GM12865 (cell line): ENCODE measurements at regions not wholly inside any gene's neighbourhood (a gene's known extent, or its start where the extent isn't known, plus 50 kb on each side); places are given as distances from the start of the nearest gene placed in this dataset.
A peak's percentile ranks its signal among the peaks of the same experiment; 100 is the strongest.

Source experiments
- DNase-seq: peaks from one replicate; pipeline ENCODE4 v3.0.0; 2010; ENCODE audit warnings: low read depth
- H3K4me3 ChIP-seq: 2 replicates; pipeline ENCODE4 v1.5.1; 2011; ENCODE audit warnings: mild to moderate bottlenecking, low read depth, low read length, control low read depth
- CTCF ChIP-seq: IDR thresholded peaks from 2 replicates; pipeline ENCODE4 v1.5.1; 2011; ENCODE audit warnings: low read length, control low read depth, low read depth, inconsistent platforms; ENCODE audit not compliant: insufficient read depth; ENCODE audit errors: missing control alignments

DNA sequence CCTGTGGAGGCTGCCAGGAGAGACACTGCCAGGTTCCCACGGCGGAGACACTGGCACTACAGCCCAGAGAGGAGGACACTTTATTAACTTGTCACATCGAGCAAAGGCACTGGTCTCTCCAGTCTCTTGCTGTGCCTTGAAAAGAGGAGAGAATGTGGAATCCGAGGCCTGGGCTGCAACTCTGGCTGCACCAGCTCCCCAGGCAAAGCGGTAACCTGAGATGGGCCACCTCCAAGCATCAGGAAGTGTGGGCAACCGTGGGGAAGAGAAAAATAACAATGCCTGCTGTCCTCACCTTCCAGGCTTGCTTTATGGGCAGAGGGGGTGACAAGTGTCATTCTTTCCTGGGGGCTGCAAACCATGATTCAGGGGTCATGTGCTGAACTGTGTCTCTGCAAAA is 91.6 kb upstream of the RGMA start:
- no peak for TF ChIP-seq CTCF
- H3K4me3 ChIP-seq = no peak overlapping the region
- DNase-seq = no peak

GRCh38 chr15:93180128-93180527 is 91.1 kb upstream of the RGMA start:
- H3K4me3 ChIP-seq = no peak overlapping the region
- no peak for DNase-seq
- TF ChIP-seq CTCF = no peak

DNA sequence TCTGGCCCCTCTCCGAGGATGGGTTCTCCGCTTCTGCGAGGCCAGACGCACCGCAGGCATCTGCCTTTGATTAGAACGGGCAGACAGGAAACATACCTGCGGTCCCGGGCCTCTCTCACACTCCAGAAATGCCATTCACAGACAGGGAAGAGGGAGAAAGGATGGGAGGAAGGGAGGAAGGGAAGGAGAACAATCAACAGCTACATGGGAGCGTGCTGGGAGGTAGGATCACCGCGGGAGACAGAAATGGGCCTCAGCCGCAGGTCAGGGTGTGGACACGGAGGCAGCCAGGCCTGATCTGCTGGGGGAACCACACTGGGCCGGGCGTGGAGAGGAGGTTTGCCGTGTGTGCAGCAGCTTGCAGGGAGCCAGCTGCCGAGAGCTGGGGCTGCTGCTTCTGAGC is 90.7 kb upstream of the RGMA start:
- no peak overlapping the region for H3K4me3 ChIP-seq
- TF ChIP-seq CTCF = no peak
- no peak for DNase-seq

DNA sequence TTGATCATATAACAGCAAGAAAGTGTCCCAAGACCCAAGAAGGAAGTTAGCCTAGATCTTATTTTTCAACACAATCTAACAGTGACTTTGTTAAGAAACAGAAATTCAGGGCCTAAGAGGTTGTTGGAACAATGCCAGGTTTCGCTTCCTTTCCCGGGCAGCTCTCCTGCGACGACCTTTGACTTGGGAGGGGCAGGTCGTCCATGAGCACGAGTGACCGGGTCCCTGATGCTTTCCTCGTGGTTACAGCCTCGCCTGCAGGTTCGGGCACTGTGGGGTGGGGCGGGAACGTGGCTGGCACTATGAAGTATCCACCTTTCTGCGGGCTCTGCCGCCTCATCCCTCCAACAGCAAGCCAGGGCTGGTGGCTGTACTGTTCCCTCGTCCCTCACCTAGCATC is 90.1 kb upstream of the RGMA start:
- no peak for TF ChIP-seq CTCF
- no peak overlapping the region for H3K4me3 ChIP-seq
- DNase-seq = peak; percentile 47

DNA sequence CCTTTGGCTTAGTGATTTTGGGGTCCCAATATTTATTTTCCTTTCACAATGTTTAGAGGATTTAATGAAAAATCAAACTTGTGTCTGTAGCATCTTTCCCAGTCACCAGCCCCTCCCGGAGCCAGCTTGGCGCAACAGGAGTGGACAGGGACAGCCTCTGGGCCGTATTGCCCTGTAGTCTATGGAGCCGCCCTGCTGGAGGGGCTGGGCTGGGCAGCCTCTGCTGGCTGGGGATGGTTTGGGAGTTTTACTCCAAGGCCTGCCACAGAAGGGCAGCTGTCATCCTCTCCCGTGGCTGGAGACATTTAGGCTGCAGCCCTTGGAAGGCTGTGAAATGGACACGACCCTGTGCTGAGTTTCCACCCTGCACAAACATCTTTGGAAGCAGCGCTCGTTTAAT is 89.4 kb upstream of the RGMA start:
- no peak overlapping the region for H3K4me3 ChIP-seq
- no peak for DNase-seq
- TF ChIP-seq CTCF = no peak

- no peak for DNase-seq
Measured at GRCh38 chr15:93176065-93176464, 87.1 kb upstream of the RGMA start.

More at GRCh38 chr15:93176065-93176464, 87.1 kb upstream of the RGMA start:
- TF ChIP-seq CTCF = no peak
- H3K4me3 ChIP-seq = no peak overlapping the region
